K562 (cell line): ENCODE measurements at regions not wholly inside any gene's neighbourhood (a gene's known extent, or its start where the extent isn't known, plus 50 kb on each side); places are given as distances from the start of the nearest gene placed in this dataset.

ENCODE experiments used
- ARNT ChIP-seq, 2 experiments: fragments of 450-650 bp; IDR thresholded peaks; 2 replicates each; pipeline ENCODE4 v1.6.1; 2016; ENCODE audit warnings: mild to moderate bottlenecking in 1 of 2
- BHLHE40 ChIP-seq: IDR thresholded peaks from 2 replicates; pipeline ENCODE4 v1.6.1; 2011; ENCODE audit warnings: low read length, improper control_type of control experiment
- FOXA3 ChIP-seq, 2 experiments: fragments of 450-650 bp in 1 of 2; sonication (generic) in 1 of 2; formaldehyde crosslinking; IDR thresholded peaks in 1 of 2; conservative IDR thresholded peaks in 1 of 2; 2 replicates each; pipeline versions ENCODE4 v1.4.0 to v1.8.0; 2020 to 2022; ENCODE audit warnings: mild to moderate bottlenecking in 2 of 2, missing genetic modification reagents in 1 of 2
- GATA2 ChIP-seq: sonication (generic); formaldehyde crosslinking; IDR thresholded peaks from 2 replicates; pipeline ENCODE4 v1.4.0; 2020; ENCODE audit warnings: mild to moderate bottlenecking, missing genetic modification reagents
- HNRNPH1 ChIP-seq: fragments of 200-400 bp; formaldehyde crosslinking; optimal IDR thresholded peaks from 2 replicates; pipeline ENCODE3; 2017; ENCODE audit warnings: low read depth, mild to moderate bottlenecking, low read length, moderate library complexity
- ZKSCAN3 ChIP-seq: fragments of 250-450 bp; sonication (Bioruptor Pico); IDR thresholded peaks from 2 replicates; pipeline ENCODE4 v1.4.0; 2020
- ZNF740 ChIP-seq, 3 experiments: fragments of 200-800 bp in 1 of 3; sonication (Bioruptor generic) in 1 of 3; sonication (generic) in 1 of 3; formaldehyde crosslinking in 1 of 3; IDR thresholded peaks; 2 replicates each; pipeline versions ENCODE4 v1.6.1 to v1.8.0; 2016 to 2022; ENCODE audit warnings: mild to moderate bottlenecking in 2 of 3, missing compliant biosample characterization in 2 of 3, missing genetic modification characterization in 2 of 3, missing genetic modification reagents in 1 of 3

- no peak for TF ChIP-seq HNRNPH1
- no peak for TF ChIP-seq FOXA3 (CRISPR knock-in tag; conservative IDR thresholded peaks at IDR 0.05 in 1 of 2, IDR thresholded peaks at IDR 0.05 in 1 of 2)
- TF ChIP-seq ZNF740 (CRISPR knock-in tag; IDR thresholded peaks at IDR 0.05): no peak
- TF ChIP-seq ZNF740 (tag; IDR thresholded peaks at IDR 0.05): no peak
- TF ChIP-seq ARNT (IDR thresholded peaks at IDR 0.05): no peak
- TF ChIP-seq GATA2 (CRISPR knock-in tag): no peak
- no peak for TF ChIP-seq ZKSCAN3 (CRISPR knock-in tag)
- TF ChIP-seq BHLHE40: no peak
Measured at GRCh38 chr9:105865285-105865684, 170.9 kb downstream of the TMEM38B start.
